ENCODE measurements at regions not wholly inside any gene's neighbourhood (a gene's known extent, or its start where the extent isn't known, plus 50 kb on each side); places are given as distances from the start of the nearest gene placed in this dataset.

DNA sequence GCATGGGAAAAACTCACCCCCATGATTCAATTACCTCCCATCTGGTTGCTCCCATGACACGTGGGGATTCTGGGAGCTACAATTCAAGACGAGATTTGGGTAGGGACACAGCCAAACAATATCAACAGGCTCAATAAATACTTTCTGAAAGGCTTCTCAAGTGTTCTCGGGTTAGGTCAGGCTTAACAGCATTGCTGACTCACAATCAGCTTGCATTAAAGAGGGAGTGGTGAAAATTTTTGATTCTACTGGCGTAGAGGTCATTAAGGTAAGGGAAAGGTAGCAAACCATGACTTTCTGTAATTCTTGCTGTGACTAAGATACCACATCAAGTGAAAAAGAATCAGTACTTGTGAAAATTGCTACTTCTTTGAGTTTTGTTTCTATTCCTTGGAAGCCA, 126.4 kb downstream of the JCAD start (continued):
- TF ChIP-seq, protein P1, sequence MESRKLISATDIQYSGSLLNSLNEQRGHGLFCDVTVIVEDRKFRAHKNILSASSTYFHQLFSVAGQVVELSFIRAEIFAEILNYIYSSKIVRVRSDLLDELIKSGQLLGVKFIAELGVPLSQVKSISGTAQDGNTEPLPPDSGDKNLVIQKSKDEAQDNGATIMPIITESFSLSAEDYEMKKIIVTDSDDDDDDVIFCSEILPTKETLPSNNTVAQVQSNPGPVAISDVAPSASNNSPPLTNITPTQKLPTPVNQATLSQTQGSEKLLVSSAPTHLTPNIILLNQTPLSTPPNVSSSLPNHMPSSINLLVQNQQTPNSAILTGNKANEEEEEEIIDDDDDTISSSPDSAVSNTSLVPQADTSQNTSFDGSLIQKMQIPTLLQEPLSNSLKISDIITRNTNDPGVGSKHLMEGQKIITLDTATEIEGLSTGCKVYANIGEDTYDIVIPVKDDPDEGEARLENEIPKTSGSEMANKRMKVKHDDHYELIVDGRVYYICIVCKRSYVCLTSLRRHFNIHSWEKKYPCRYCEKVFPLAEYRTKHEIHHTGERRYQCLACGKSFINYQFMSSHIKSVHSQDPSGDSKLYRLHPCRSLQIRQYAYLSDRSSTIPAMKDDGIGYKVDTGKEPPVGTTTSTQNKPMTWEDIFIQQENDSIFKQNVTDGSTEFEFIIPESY (IDR thresholded peaks at IDR 0.05; ENCODE audit: borderline replicate concordance, low read depth): no peak
- no peak for TF ChIP-seq RAD21 (IDR thresholded peaks at IDR 0.05; ENCODE audit: low read length)
- no peak for TF ChIP-seq YY1 (IDR thresholded peaks at IDR 0.05; ENCODE audit: low read depth)

DNA sequence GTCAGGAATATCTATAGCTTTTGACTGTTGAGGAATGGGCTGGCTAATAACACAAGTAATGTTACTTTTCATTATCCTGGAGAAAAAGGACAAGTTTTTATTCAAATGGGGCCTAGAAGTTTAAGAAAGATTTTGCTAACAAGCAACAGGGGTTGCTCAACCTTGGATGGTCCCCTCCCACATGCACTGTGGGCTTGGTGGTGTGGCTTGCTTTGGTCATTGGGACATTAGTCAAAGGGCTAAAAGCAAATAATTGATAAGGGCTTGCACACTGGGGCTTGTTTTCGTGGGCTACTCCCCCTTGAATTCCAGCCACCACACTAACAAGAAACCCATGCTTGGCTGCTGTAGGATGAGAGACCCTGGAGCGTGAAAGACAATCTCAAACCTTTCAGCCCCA, 127.6 kb downstream of the JCAD start:
- no peak overlapping the region for H2AFZ ChIP-seq (ENCODE audit: low read depth)
- no peaks in the 10 kb centered on the region for H3K79me2 ChIP-seq (ENCODE audit: insufficient read depth)
- no peak overlapping the region for H3K9ac ChIP-seq
- H3K36me3 ChIP-seq (replicated peaks in 1 of 2; ENCODE audit: control insufficient read depth in 1 of 2, insufficient read depth in 2 of 2, low read length in 1 of 2): no peaks in the 10 kb centered on the region
- no peaks in the 10 kb centered on the region for H3F3A ChIP-seq (replicated peaks; ENCODE audit: insufficient read depth)
- no peaks in the 10 kb centered on the region for H4K20me1 ChIP-seq (ENCODE audit: insufficient read depth)
- no peaks in the 10 kb centered on the region for H3K4me1 ChIP-seq (ENCODE audit: control insufficient read depth in 1 of 2, insufficient read depth in 2 of 2, low read depth in 1 of 2, low read length in 1 of 2)
- no peaks in the 10 kb centered on the region for H3K27me3 ChIP-seq (ENCODE audit: insufficient read depth)
- no peak overlapping the region for H3K4me3 ChIP-seq (ENCODE audit: low read depth in 2 of 2, low read length in 1 of 2)
- DNase-seq: no peak
- no peak overlapping the region for H3K27ac ChIP-seq (ENCODE audit: low read depth in 2 of 2, low read length in 1 of 2)
- no peaks in the 10 kb centered on the region for H3K9me3 ChIP-seq
- CTCF ChIA-PET: no interaction called here
- no peaks in the 10 kb centered on the region for H3K9me2 ChIP-seq
- WGBS (ENCODE audit: low lambda C conversion rate): 58% methylated on average over 2 of the region's 2 CpGs
- TF ChIP-seq SMC3 (IDR thresholded peaks at IDR 0.05; ENCODE audit: low read depth, low read length): no peak
- TF ChIP-seq, protein P2, sequence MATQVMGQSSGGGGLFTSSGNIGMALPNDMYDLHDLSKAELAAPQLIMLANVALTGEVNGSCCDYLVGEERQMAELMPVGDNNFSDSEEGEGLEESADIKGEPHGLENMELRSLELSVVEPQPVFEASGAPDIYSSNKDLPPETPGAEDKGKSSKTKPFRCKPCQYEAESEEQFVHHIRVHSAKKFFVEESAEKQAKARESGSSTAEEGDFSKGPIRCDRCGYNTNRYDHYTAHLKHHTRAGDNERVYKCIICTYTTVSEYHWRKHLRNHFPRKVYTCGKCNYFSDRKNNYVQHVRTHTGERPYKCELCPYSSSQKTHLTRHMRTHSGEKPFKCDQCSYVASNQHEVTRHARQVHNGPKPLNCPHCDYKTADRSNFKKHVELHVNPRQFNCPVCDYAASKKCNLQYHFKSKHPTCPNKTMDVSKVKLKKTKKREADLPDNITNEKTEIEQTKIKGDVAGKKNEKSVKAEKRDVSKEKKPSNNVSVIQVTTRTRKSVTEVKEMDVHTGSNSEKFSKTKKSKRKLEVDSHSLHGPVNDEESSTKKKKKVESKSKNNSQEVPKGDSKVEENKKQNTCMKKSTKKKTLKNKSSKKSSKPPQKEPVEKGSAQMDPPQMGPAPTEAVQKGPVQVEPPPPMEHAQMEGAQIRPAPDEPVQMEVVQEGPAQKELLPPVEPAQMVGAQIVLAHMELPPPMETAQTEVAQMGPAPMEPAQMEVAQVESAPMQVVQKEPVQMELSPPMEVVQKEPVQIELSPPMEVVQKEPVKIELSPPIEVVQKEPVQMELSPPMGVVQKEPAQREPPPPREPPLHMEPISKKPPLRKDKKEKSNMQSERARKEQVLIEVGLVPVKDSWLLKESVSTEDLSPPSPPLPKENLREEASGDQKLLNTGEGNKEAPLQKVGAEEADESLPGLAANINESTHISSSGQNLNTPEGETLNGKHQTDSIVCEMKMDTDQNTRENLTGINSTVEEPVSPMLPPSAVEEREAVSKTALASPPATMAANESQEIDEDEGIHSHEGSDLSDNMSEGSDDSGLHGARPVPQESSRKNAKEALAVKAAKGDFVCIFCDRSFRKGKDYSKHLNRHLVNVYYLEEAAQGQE (IDR thresholded peaks at IDR 0.05; ENCODE audit: low read depth, low read length): no peak
- TF ChIP-seq GABPA (IDR thresholded peaks at IDR 0.05; ENCODE audit: low read depth): no peak
- no peak for TF ChIP-seq JUND (IDR thresholded peaks at IDR 0.05)
- TF ChIP-seq, protein P3, sequence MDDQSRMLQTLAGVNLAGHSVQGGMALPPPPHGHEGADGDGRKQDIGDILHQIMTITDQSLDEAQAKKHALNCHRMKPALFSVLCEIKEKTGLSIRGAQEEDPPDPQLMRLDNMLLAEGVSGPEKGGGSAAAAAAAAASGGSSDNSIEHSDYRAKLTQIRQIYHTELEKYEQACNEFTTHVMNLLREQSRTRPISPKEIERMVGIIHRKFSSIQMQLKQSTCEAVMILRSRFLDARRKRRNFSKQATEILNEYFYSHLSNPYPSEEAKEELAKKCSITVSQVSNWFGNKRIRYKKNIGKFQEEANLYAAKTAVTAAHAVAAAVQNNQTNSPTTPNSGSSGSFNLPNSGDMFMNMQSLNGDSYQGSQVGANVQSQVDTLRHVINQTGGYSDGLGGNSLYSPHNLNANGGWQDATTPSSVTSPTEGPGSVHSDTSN (IDR thresholded peaks at IDR 0.05): no peak
- TF ChIP-seq FOSL2 (IDR thresholded peaks at IDR 0.05; ENCODE audit: borderline replicate concordance, low read depth): no peak
- no peak for TF ChIP-seq EP300 (IDR thresholded peaks at IDR 0.05; ENCODE audit: borderline replicate concordance in 1 of 2, low read depth in 1 of 2, low read length in 1 of 2)
- no peak for TF ChIP-seq EZH2phosphoT487 (IDR thresholded peaks at IDR 0.05; ENCODE audit: borderline replicate concordance, low read depth)
- TF ChIP-seq FOXJ3 (CRISPR knock-in tag; IDR thresholded peaks at IDR 0.05): no peak
- TF ChIP-seq YY1 (IDR thresholded peaks at IDR 0.05; ENCODE audit: low read depth): no peak
- TF ChIP-seq, protein P4, sequence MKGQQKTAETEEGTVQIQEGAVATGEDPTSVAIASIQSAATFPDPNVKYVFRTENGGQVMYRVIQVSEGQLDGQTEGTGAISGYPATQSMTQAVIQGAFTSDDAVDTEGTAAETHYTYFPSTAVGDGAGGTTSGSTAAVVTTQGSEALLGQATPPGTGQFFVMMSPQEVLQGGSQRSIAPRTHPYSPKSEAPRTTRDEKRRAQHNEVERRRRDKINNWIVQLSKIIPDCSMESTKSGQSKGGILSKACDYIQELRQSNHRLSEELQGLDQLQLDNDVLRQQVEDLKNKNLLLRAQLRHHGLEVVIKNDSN (IDR thresholded peaks at IDR 0.05; ENCODE audit: borderline replicate concordance, low read depth): no peak
- no peak overlapping the region for H3K4me2 ChIP-seq
- POLR2A ChIA-PET: no interaction called here

Data from SK-N-SH (cell line).